ENCODE measurements at regions not wholly inside any gene's neighbourhood (a gene's known extent, or its start where the extent isn't known, plus 50 kb on each side); places are given as distances from the start of the nearest gene placed in this dataset.

DNA sequence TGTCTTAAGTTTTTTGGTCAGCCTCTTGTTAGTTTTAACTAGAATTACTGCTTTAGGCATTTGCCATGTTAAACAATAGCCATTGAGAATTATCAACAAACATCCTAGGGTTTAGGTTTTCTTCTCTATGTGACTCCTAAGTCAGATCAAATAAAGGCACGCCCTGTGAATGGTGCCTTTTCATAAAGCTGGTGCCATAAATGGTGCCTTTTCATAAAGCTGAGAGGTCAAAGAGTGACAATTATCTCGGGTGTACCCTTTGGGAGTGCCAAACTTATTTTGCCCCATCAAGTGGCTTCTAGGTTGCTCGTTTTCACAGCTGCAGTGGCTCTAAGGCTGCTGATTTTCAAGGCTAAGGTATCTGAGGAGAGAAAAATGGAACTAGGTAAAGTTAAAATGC lies 391.6 kb downstream of the DMRTA1 start:
- TF ChIP-seq EZH2phosphoT487 (IDR thresholded peaks at IDR 0.05; ENCODE audit: borderline replicate concordance, low read length), result no peak
- TF ChIP-seq CTCF (IDR thresholded peaks at IDR 0.05; ENCODE audit: low read depth, low read length, poor library complexity, severe bottlenecking), result no peak

Data from DOHH2 (cell line).